Vagina (tissue), 2 donors: ENCODE measurements at regions not wholly inside any gene's neighbourhood (a gene's known extent, or its start where the extent isn't known, plus 50 kb on each side); places are given as distances from the start of the nearest gene placed in this dataset.

Experiments
- CTCF ChIP-seq, 3 experiments: fragments of 450-650 bp in 2 of 3; fragments of 200-600 bp in 1 of 3; sonication (generic) in 1 of 3; IDR thresholded peaks; one replicate each; pipeline ENCODE4 v1.5.1; 2017 to 2019; ENCODE audit warnings: antibody characterized with exemption in 3 of 3, mild to moderate bottlenecking in 2 of 3, moderate library complexity in 2 of 3
- POLR2AphosphoS5 ChIP-seq, 2 donors: sonication (generic); formaldehyde crosslinking; IDR thresholded peaks; one replicate each; pipeline ENCODE4 v1.9.0; 2017; ENCODE audit warnings: antibody characterized with exemption in 2 of 2, mild to moderate bottlenecking in 2 of 2, low read depth in 1 of 2; ENCODE audit not compliant: insufficient read depth in 1 of 2

- TF ChIP-seq CTCF (IDR thresholded peaks at IDR 0.05) (no peak), POLR2AphosphoS5 (IDR thresholded peaks at IDR 0.05; ENCODE audit: insufficient read depth in 1 of 2, low read depth in 1 of 2) (no peak)
Measured at GRCh38 chr2:211132573-211132972, 576.2 kb downstream of the CPS1 start.
